K562 (cell line): ENCODE measurements at regions not wholly inside any gene's neighbourhood (a gene's known extent, or its start where the extent isn't known, plus 50 kb on each side); places are given as distances from the start of the nearest gene placed in this dataset.

Experiments used
- ATAC-seq: fragments of 200-7000 bp; cut with Tn5 transposase; 3 replicates; pipeline ENCODE4 v1.9.1; 2020; ENCODE audit warnings: moderate library complexity
- BruUV-seq: library from RNA; stranded (reverse); fragments of 400-500 nt; replicated peaks from 2 replicates; lab custom pipeline; 2021; lab: Mats Ljungman, UMichigan
- CTCF ChIA-PET: fragments of 300-600 bp; formaldehyde crosslinking; extraction: SDS; loops from one replicate; lab custom pipeline; 2021; ENCODE audit warnings: low intra/inter-chr PET ratio; lab: Yijun Ruan, JAX
- POLR2A ChIA-PET: fragments of 300-600, 350-650 bp; sonication (Branson Sonifier 250); formaldehyde crosslinking; extraction: SDS; loops from one replicate; lab custom pipeline; 2021; ENCODE audit warnings: antibody characterized with exemption, inconsistent platforms; lab: Yijun Ruan, JAX
- DNase-seq, 4 experiments: peaks; one replicate each; pipeline versions ENCODE4 v3.0.0 to v3.0.0-alpha.2; 2011 to 2018; ENCODE audit warnings: low spot score in 3 of 4, mixed read lengths in 3 of 4; ENCODE audit errors: extremely low read depth in 1 of 4
- FAIRE-seq: peaks from 2 replicates; lab custom pipeline; 2011; peaks lifted over from hg19 to GRCh38; lab: Jason Lieb, UNC
- H2AFZ ChIP-seq: 2 replicates; pipeline ENCODE4 v1.6.0; 2011; ENCODE audit warnings: low read depth, low read length, control low read depth, inconsistent platforms
- H3K27ac ChIP-seq: fragments of 200-600 bp; 3 replicates; pipeline ENCODE4 v1.8.0; 2011; ENCODE audit warnings: low read depth, mild to moderate bottlenecking, control low read depth, inconsistent platforms, low read length, moderate library complexity, mixed read lengths; ENCODE audit errors: extremely low read depth
- H3K27me3 ChIP-seq, 2 experiments: fragments of 300-600 bp in 1 of 2; 2 replicates in 1 of 2; 3 replicates in 1 of 2; pipeline versions ENCODE4 v1.6.0 to v1.8.0; 2011; ENCODE audit warnings: inconsistent platforms in 2 of 2, low read length in 2 of 2, mild to moderate bottlenecking in 1 of 2, mixed read lengths in 1 of 2, moderate library complexity in 1 of 2; ENCODE audit not compliant: control insufficient read depth in 2 of 2, insufficient read depth in 2 of 2
- H3K36me3 ChIP-seq: fragments of 300-600 bp; 3 replicates; pipeline ENCODE4 v1.8.0; 2011; ENCODE audit warnings: mild to moderate bottlenecking, low read length, inconsistent platforms; ENCODE audit not compliant: control insufficient read depth, insufficient read depth
- H3K4me1 ChIP-seq, 2 experiments: fragments of 200-600 bp in 1 of 2; replicated peaks in 1 of 2; 2 replicates in 1 of 2; 3 replicates in 1 of 2; pipeline versions ENCODE4 v1.5.1 to v1.8.0; 2011; ENCODE audit warnings: inconsistent platforms in 2 of 2, low read length in 2 of 2, mild to moderate bottlenecking in 1 of 2, mixed read lengths in 1 of 2, moderate library complexity in 1 of 2; ENCODE audit not compliant: control insufficient read depth in 2 of 2, insufficient read depth in 2 of 2
- H3K4me2 ChIP-seq: 2 replicates; pipeline ENCODE4 v1.6.1; 2011; ENCODE audit warnings: low read length, control low read depth, inconsistent platforms, mixed read lengths; ENCODE audit not compliant: insufficient read depth
- H3K4me3 ChIP-seq: fragments of 200-600 bp; sonication (generic), shearing (Covaris generic); 2 replicates; pipeline ENCODE4 v1.5.1; 2016; ENCODE audit warnings: control low read depth, inconsistent platforms
- H3K79me2 ChIP-seq: fragments of 200-600 bp; 3 replicates; pipeline ENCODE4 v1.8.0; 2011; ENCODE audit warnings: low read length, inconsistent platforms; ENCODE audit not compliant: control insufficient read depth, insufficient read depth
- H3K9ac ChIP-seq, 2 experiments: 2 replicates each; pipeline versions ENCODE4 v1.6.0 to v1.6.1; 2011; ENCODE audit warnings: low read depth in 2 of 2, low read length in 2 of 2, control low read depth in 1 of 2, inconsistent platforms in 1 of 2, mild to moderate bottlenecking in 1 of 2, mixed read lengths in 1 of 2; ENCODE audit not compliant: insufficient read depth in 1 of 2
- H3K9me1 ChIP-seq: one replicate; pipeline ENCODE4 v1.6.0; 2011; ENCODE audit warnings: inconsistent platforms, mild to moderate bottlenecking, low read length, moderate library complexity; ENCODE audit not compliant: control insufficient read depth, insufficient read depth
- H3K9me3 ChIP-seq: replicated peaks from 2 replicates; pipeline ENCODE4 v1.5.1; 2011; ENCODE audit warnings: low read depth, low read length, inconsistent platforms; ENCODE audit not compliant: control insufficient read depth, insufficient read depth
- H4K20me1 ChIP-seq: replicated peaks from 2 replicates; pipeline ENCODE4 v1.6.1; 2011; ENCODE audit warnings: low read length, inconsistent platforms, mixed read lengths; ENCODE audit not compliant: control insufficient read depth, insufficient read depth
- CEBPB ChIP-seq: fragments of 450-650 bp; IDR thresholded peaks from 2 replicates; pipeline ENCODE4 v1.6.1; 2016; ENCODE audit warnings: missing genetic modification characterization, missing compliant biosample characterization
- MLLT1 ChIP-seq, 2 experiments: fragments of 450-650 bp; IDR thresholded peaks; 2 replicates each; pipeline ENCODE4 v1.6.1; 2016
- NFIX ChIP-seq: fragments of 250-450 bp; sonication (Bioruptor Pico); IDR thresholded peaks from 2 replicates; pipeline ENCODE4 v1.4.0; 2020; ENCODE audit warnings: low read depth, mild to moderate bottlenecking, moderate library complexity
- NONO ChIP-seq, 2 experiments: fragments of 200-400 bp in 1 of 2; fragments of 450-650 bp in 1 of 2; formaldehyde crosslinking in 1 of 2; IDR thresholded peaks; 2 replicates each; pipeline ENCODE4 v1.6.1; 2017; ENCODE audit warnings: low read depth in 2 of 2, mild to moderate bottlenecking in 2 of 2, moderate library complexity in 2 of 2, low read length in 1 of 2
- SMAD2 ChIP-seq: fragments of 150-350 bp; IDR thresholded peaks from 2 replicates; pipeline ENCODE4 v1.6.1; 2014; ENCODE audit warnings: low read depth, mild to moderate bottlenecking, low read length
- ZFP1 ChIP-seq: fragments of 450-650 bp; formaldehyde crosslinking; IDR thresholded peaks from 2 replicates; pipeline ENCODE4 v1.4.0; 2020; ENCODE audit warnings: mild to moderate bottlenecking, mixed read lengths
- WGBS: fragments of 100-300 bp; shearing (Covaris generic); methylation state at CpG from one replicate; pipeline ENCODE4 v1.1.6; 2016; ENCODE audit warnings: low coverage, mixed read lengths; ENCODE audit not compliant: insufficient coverage; ENCODE audit errors: missing lambda C conversion rate; 5-methylcytosine and 5-hydroxymethylcytosine counted together
- in situ Hi-C: fragments of 300-500 bp; cut with MboI; formaldehyde crosslinking; loops from 4 replicates; pipeline ENCODE4 v1.15.0; 2018; ENCODE audit warnings: inconsistent platforms, mixed read lengths
- intact Hi-C: fragments of 100-400 bp; cut with micrococcal nuclease; formaldehyde crosslinking; loops from 2 replicates; pipeline ENCODE4 v1.14.2; 2022

DNA sequence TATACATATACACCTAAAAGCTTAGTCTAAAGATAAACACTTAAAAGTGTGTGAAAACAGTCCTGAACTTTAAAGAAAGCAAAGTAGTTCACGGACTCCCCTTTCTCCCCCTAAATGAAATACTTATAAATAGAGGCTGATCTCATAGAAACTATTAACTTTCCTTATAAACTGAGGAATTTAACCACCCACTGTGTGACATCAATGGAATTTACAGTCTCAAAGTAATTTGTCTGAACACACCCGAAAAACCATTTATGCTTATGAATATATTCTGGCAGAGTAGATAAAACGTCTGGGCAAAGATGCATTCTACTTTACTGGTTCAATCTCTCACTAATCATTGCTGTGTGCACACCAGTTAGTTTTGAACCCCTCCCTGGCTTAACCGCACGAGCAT is 181.8 kb upstream of the DGKB start:
- BruUV-seq = no TSS peak

More for the DNA sequence above, 181.8 kb upstream of the DGKB start:
- no peaks in the 10 kb centered on the region for H3K9me3 ChIP-seq
- H3K9me1 ChIP-seq = no peaks in the 10 kb centered on the region
- FAIRE-seq (no peak), DNase-seq (no peak), ATAC-seq (no peak)
- no peak overlapping the region for H3K4me2 ChIP-seq
- intact Hi-C loops = no loop called here
- H3K4me3 ChIP-seq = no peak overlapping the region
- no peak for TF ChIP-seq CEBPB (tag)
- TF ChIP-seq NONO (IDR thresholded peaks at IDR 0.05; ENCODE audit: low read depth in 2 of 2, low read length in 1 of 2) = no peak
- no peak for TF ChIP-seq MLLT1 (IDR thresholded peaks at IDR 0.05)
- TF ChIP-seq SMAD2 = no peak
- TF ChIP-seq ZFP1 = no peak
- TF ChIP-seq NFIX (CRISPR knock-in tag) = no peak
- H3K4me1 ChIP-seq = no peaks in the 10 kb centered on the region
- in situ Hi-C loops = no loop called here
- no peak overlapping the region for H3K27ac ChIP-seq
- no peaks in the 10 kb centered on the region for H4K20me1 ChIP-seq
- 0% methylated on average over 5 of the region's 5 CpGs for WGBS
- ChIA-PET CTCF (no interaction called here), POLR2A (no interaction called here)
- no peaks in the 10 kb centered on the region for H3K27me3 ChIP-seq
- no peaks in the 10 kb centered on the region for H3K79me2 ChIP-seq
- no peak overlapping the region for H3K9ac ChIP-seq
- H2AFZ ChIP-seq = no peak overlapping the region
- no peaks in the 10 kb centered on the region for H3K36me3 ChIP-seq
